IMR-90 (cell line): ENCODE measurements at regions not wholly inside any gene's neighbourhood (a gene's known extent, or its start where the extent isn't known, plus 50 kb on each side); places are given as distances from the start of the nearest gene placed in this dataset.

ENCODE experiments used
- BHLHE40 ChIP-seq: fragments of 150-350 bp; IDR thresholded peaks from 2 replicates; pipeline ENCODE4 v1.6.1; 2016; ENCODE audit warnings: mild to moderate bottlenecking, low read depth, low read length
- CEBPB ChIP-seq: IDR thresholded peaks from 2 replicates; pipeline ENCODE4 v1.6.1; 2012; ENCODE audit warnings: low read depth, low read length, improper control_type of control experiment
- CTCF ChIP-seq: conservative IDR thresholded peaks from 2 replicates; pipeline ENCODE4 v1.5.1; 2012; ENCODE audit warnings: mild to moderate bottlenecking, low read depth, low read length, improper control_type of control experiment
- MAFK ChIP-seq: IDR thresholded peaks from 2 replicates; pipeline ENCODE4 v1.6.1; 2012; ENCODE audit warnings: low read depth, low read length, improper control_type of control experiment
- POLR2A ChIP-seq: IDR thresholded peaks from 2 replicates; pipeline ENCODE4 v1.6.1; 2012; ENCODE audit warnings: mild to moderate bottlenecking, low read depth, low read length
- RAD21 ChIP-seq: IDR thresholded peaks from 2 replicates; pipeline ENCODE4 v1.6.1; 2012; ENCODE audit warnings: low read length, improper control_type of control experiment
- RFX5 ChIP-seq: IDR thresholded peaks from 2 replicates; pipeline ENCODE4 v1.8.0; 2012; ENCODE audit warnings: low read depth, mild to moderate bottlenecking, low read length, moderate library complexity
- SMC3 ChIP-seq: fragments of 150-350 bp; IDR thresholded peaks from 2 replicates; pipeline ENCODE4 v1.6.1; 2016; ENCODE audit warnings: low read depth, mild to moderate bottlenecking, antibody characterized with exemption, low read length, moderate library complexity
- USF2 ChIP-seq: fragments of 150-350 bp; IDR thresholded peaks from 2 replicates; pipeline ENCODE4 v1.6.1; 2017; ENCODE audit warnings: mild to moderate bottlenecking, antibody characterized with exemption, low read length, low read depth

- TF ChIP-seq CEBPB (no peak), USF2 (no peak), CTCF (no peak), RFX5 (no peak), POLR2A (no peak), MAFK (no peak), SMC3 (no peak), BHLHE40 (no peak), RAD21 (no peak)
These were observed 124.4 kb downstream of the TOMM20 start for GRCh38 chr1:235004276-235004675.
